NCI-H1417 (cell line): ENCODE measurements at regions not wholly inside any gene's neighbourhood (a gene's known extent, or its start where the extent isn't known, plus 50 kb on each side); places are given as distances from the start of the nearest gene placed in this dataset.
"Not testable (repeated sequence)": the region's sequence is repeated elsewhere in the genome, so short reads cannot be mapped to it uniquely, and the experiment has no call there.

Experiments
- DNase-seq, 3 experiments: peaks; one replicate each; lab custom pipeline; 2025; lab: John Stamatoyannopoulos, UW

GRCh38 chrX:33989936-33990335 is 142.2 kb downstream of the FAM47A start:
- peak in 1 of 3 experiments; percentile 57 for DNase-seq

- no peak for DNase-seq
Measured at GRCh38 chrX:33987458-33987857, 144.7 kb downstream of the FAM47A start.

- DNase-seq = no peak
Measured at GRCh38 chrX:33974676-33975075, 157.4 kb downstream of the FAM47A start.

- peak in 1 of 3 experiments; percentile 32 for DNase-seq
Measured at GRCh38 chrX:33970028-33970967, 161.8 kb downstream of the FAM47A start.

GRCh38 chrX:33969105-33969504 is 163.0 kb downstream of the FAM47A start:
- no peak for DNase-seq

- DNase-seq = no peak
Measured at GRCh38 chrX:33968611-33969010, 163.5 kb downstream of the FAM47A start.

- DNase-seq = no peak
Measured at GRCh38 chrX:33949300-33949699, 182.8 kb downstream of the FAM47A start.

GRCh38 chrX:33926249-33926648 is 205.9 kb downstream of the FAM47A start:
- not testable (repeated sequence) for DNase-seq

GRCh38 chrX:33923262-33923661 is 208.9 kb downstream of the FAM47A start:
- peak in 1 of 3 experiments; percentile 33 for DNase-seq

- DNase-seq = no peak
Measured at GRCh38 chrX:33909836-33910235, 222.3 kb downstream of the FAM47A start.

- DNase-seq = no peak
Measured at GRCh38 chrX:33908898-33909297, 223.2 kb downstream of the FAM47A start.

- DNase-seq = no peak
Measured at GRCh38 chrX:33908074-33908473, 224.0 kb downstream of the FAM47A start.

GRCh38 chrX:33906971-33907370 is 225.1 kb downstream of the FAM47A start:
- DNase-seq = no peak

- peak in 1 of 3 experiments; percentile 18 for DNase-seq
Measured at GRCh38 chrX:33892670-33893069, 239.4 kb downstream of the FAM47A start.

- no peak for DNase-seq
Measured at GRCh38 chrX:33855251-33855650, 276.9 kb downstream of the FAM47A start.

- not testable (repeated sequence) for DNase-seq
Measured at GRCh38 chrX:33852146-33852545, 280.0 kb downstream of the FAM47A start.

- peak in 2 of 3 experiments; percentile 9 to 67 for DNase-seq
Measured at GRCh38 chrX:33840176-33840575, 291.9 kb downstream of the FAM47A start.

- no peak for DNase-seq
Measured at GRCh38 chrX:33831211-33831610, 300.9 kb downstream of the FAM47A start.

- no peak for DNase-seq
Measured at GRCh38 chrX:33817266-33817665, 314.8 kb downstream of the FAM47A start.

- DNase-seq = no peak
Measured at GRCh38 chrX:33808636-33809035, 323.5 kb downstream of the FAM47A start.

- no peak for DNase-seq
Measured at GRCh38 chrX:33784548-33784947, 347.6 kb downstream of the FAM47A start.

- DNase-seq = peak in 1 of 3 experiments; percentile 41
Measured at GRCh38 chrX:33741807-33742206, 390.3 kb downstream of the FAM47A start.

- DNase-seq = no peak
Measured at GRCh38 chrX:33735182-33735581, 396.9 kb downstream of the FAM47A start.
